IMR-90 (cell line): ENCODE measurements at regions not wholly inside any gene's neighbourhood (a gene's known extent, or its start where the extent isn't known, plus 50 kb on each side); places are given as distances from the start of the nearest gene placed in this dataset.

Source experiments
- BHLHE40 ChIP-seq: fragments of 150-350 bp; IDR thresholded peaks from 2 replicates; pipeline ENCODE4 v1.6.1; 2016; ENCODE audit warnings: mild to moderate bottlenecking, low read depth, low read length
- CEBPB ChIP-seq: IDR thresholded peaks from 2 replicates; pipeline ENCODE4 v1.6.1; 2012; ENCODE audit warnings: low read depth, low read length, improper control_type of control experiment
- CHD1 ChIP-seq: IDR thresholded peaks from 2 replicates; pipeline ENCODE4 v1.6.1; 2012; ENCODE audit warnings: low read depth, low read length, improper control_type of control experiment
- MAFK ChIP-seq: IDR thresholded peaks from 2 replicates; pipeline ENCODE4 v1.6.1; 2012; ENCODE audit warnings: low read depth, low read length, improper control_type of control experiment
- MAZ ChIP-seq: IDR thresholded peaks from 2 replicates; pipeline ENCODE4 v1.6.1; 2012; ENCODE audit warnings: low read depth, mild to moderate bottlenecking, low read length, improper control_type of control experiment, moderate library complexity, borderline replicate concordance
- NFE2L2 ChIP-seq: fragments of 150-350 bp; IDR thresholded peaks from 2 replicates; pipeline ENCODE4 v1.6.1; 2016; ENCODE audit warnings: low read depth, mild to moderate bottlenecking, low read length
- POLR2A ChIP-seq: IDR thresholded peaks from 2 replicates; pipeline ENCODE4 v1.6.1; 2012; ENCODE audit warnings: mild to moderate bottlenecking, low read depth, low read length
- RAD21 ChIP-seq: IDR thresholded peaks from 2 replicates; pipeline ENCODE4 v1.6.1; 2012; ENCODE audit warnings: low read length, improper control_type of control experiment
- RFX5 ChIP-seq: IDR thresholded peaks from 2 replicates; pipeline ENCODE4 v1.8.0; 2012; ENCODE audit warnings: low read depth, mild to moderate bottlenecking, low read length, moderate library complexity
- TF ChIP-seq, protein P1 (sequence below): conservative IDR thresholded peaks from 2 replicates; pipeline ENCODE4 v1.5.1; 2012; ENCODE audit warnings: mild to moderate bottlenecking, low read depth, low read length, improper control_type of control experiment
- TF ChIP-seq, protein P2 (sequence below): fragments of 150-350 bp; IDR thresholded peaks from 2 replicates; pipeline ENCODE4 v1.6.1; 2016; ENCODE audit warnings: low read depth, mild to moderate bottlenecking, low read length, moderate library complexity, borderline replicate concordance

DNA sequence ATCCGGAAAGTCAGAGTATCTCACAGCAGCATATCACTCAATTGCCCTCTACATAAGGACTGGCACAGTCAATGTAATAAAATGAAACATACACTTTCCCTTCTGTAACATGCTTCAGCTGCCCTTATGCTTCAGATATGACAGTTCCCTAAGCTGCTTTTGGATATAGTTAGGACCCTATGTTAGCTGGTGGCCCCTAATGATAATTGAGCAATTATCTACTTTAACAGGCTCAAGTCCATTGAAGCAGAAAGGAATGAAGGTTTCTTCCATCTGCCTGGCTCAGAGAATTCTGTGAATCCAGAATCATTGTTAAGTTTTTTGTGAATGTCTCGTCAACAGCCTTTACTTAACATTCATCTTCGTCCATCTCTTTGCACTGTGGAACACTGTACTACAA lies 951.2 kb upstream of the DIAPH2 start:
- no peak for TF ChIP-seq POLR2A
- no peak for TF ChIP-seq RFX5
- TF ChIP-seq, protein P1, sequence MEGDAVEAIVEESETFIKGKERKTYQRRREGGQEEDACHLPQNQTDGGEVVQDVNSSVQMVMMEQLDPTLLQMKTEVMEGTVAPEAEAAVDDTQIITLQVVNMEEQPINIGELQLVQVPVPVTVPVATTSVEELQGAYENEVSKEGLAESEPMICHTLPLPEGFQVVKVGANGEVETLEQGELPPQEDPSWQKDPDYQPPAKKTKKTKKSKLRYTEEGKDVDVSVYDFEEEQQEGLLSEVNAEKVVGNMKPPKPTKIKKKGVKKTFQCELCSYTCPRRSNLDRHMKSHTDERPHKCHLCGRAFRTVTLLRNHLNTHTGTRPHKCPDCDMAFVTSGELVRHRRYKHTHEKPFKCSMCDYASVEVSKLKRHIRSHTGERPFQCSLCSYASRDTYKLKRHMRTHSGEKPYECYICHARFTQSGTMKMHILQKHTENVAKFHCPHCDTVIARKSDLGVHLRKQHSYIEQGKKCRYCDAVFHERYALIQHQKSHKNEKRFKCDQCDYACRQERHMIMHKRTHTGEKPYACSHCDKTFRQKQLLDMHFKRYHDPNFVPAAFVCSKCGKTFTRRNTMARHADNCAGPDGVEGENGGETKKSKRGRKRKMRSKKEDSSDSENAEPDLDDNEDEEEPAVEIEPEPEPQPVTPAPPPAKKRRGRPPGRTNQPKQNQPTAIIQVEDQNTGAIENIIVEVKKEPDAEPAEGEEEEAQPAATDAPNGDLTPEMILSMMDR = no peak
- TF ChIP-seq BHLHE40 = no peak
- TF ChIP-seq MAZ = no peak
- no peak for TF ChIP-seq RAD21
- TF ChIP-seq CEBPB = no peak
- TF ChIP-seq, protein P2, sequence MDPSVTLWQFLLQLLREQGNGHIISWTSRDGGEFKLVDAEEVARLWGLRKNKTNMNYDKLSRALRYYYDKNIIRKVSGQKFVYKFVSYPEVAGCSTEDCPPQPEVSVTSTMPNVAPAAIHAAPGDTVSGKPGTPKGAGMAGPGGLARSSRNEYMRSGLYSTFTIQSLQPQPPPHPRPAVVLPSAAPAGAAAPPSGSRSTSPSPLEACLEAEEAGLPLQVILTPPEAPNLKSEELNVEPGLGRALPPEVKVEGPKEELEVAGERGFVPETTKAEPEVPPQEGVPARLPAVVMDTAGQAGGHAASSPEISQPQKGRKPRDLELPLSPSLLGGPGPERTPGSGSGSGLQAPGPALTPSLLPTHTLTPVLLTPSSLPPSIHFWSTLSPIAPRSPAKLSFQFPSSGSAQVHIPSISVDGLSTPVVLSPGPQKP = no peak
- no peak for TF ChIP-seq CHD1
- TF ChIP-seq MAFK = no peak
- no peak for TF ChIP-seq NFE2L2
